Cardiac fibroblast (primary cell): ENCODE measurements at regions not wholly inside any gene's neighbourhood (a gene's known extent, or its start where the extent isn't known, plus 50 kb on each side); places are given as distances from the start of the nearest gene placed in this dataset.

Source experiments
- DNase-seq, 2 donors: peaks; one replicate each; pipeline versions ENCODE4 v3.0.0 to v3.0.0-alpha.2; 2010; ENCODE audit warnings: low read depth in 2 of 2
- H3K4me3 ChIP-seq, 2 donors: replicated peaks in 1 of 2; 1 replicate in 1 of 2; 2 replicates in 1 of 2; pipeline ENCODE4 v1.5.1; 2011; ENCODE audit warnings: low read depth in 2 of 2, low read length in 2 of 2, mild to moderate bottlenecking in 2 of 2, moderate library complexity in 1 of 2
- TF ChIP-seq, protein P1 (sequence below): IDR thresholded peaks from one replicate; pipeline ENCODE4 v1.5.1; 2011; ENCODE audit warnings: low read depth, mild to moderate bottlenecking, low read length, inconsistent platforms

DNA sequence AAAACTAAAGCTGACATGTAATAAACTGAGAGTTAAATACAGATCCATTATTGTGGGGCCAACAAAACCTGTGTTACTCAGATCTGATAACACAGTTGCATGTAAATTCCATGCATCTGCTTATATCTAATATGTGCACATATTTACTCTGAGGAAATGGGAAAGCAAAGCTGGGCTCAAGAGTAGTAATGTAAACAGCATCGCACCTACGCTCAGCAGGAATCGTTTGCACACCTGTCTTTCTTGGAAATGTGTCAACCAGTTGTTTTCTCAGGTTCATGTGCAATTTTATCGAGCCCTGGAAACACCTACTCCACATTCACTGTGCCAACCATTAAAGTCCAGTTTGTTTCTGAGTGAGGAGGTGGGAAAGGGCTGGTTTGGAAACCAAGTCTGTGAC lies 80.3 kb upstream of the CNKSR3 start:
- H3K4me3 ChIP-seq, result no peak overlapping the region
- TF ChIP-seq, protein P1, sequence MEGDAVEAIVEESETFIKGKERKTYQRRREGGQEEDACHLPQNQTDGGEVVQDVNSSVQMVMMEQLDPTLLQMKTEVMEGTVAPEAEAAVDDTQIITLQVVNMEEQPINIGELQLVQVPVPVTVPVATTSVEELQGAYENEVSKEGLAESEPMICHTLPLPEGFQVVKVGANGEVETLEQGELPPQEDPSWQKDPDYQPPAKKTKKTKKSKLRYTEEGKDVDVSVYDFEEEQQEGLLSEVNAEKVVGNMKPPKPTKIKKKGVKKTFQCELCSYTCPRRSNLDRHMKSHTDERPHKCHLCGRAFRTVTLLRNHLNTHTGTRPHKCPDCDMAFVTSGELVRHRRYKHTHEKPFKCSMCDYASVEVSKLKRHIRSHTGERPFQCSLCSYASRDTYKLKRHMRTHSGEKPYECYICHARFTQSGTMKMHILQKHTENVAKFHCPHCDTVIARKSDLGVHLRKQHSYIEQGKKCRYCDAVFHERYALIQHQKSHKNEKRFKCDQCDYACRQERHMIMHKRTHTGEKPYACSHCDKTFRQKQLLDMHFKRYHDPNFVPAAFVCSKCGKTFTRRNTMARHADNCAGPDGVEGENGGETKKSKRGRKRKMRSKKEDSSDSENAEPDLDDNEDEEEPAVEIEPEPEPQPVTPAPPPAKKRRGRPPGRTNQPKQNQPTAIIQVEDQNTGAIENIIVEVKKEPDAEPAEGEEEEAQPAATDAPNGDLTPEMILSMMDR, result no peak
- no peak for DNase-seq

DNA sequence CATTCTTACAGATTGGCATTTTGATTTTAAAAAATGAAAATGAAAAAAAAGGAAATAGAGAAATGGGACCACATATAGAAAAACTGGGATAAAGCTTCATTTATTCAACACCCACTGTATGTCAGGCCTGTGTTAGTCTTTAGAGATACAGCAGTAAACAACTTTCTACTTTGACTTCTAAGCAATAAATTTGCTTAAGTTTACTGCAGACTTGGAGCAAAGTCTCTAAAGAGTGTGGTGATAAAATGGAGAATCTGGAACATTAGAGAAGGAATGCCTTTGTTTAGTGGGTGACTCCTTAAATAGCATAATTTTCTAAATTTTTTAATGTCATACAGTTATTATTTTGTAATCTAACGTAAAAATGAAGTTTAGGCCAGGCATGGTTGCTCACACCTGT lies 80.7 kb upstream of the CNKSR3 start:
- TF ChIP-seq, protein P1, result no peak
- no peak overlapping the region for H3K4me3 ChIP-seq
- DNase-seq, result no peak

DNA sequence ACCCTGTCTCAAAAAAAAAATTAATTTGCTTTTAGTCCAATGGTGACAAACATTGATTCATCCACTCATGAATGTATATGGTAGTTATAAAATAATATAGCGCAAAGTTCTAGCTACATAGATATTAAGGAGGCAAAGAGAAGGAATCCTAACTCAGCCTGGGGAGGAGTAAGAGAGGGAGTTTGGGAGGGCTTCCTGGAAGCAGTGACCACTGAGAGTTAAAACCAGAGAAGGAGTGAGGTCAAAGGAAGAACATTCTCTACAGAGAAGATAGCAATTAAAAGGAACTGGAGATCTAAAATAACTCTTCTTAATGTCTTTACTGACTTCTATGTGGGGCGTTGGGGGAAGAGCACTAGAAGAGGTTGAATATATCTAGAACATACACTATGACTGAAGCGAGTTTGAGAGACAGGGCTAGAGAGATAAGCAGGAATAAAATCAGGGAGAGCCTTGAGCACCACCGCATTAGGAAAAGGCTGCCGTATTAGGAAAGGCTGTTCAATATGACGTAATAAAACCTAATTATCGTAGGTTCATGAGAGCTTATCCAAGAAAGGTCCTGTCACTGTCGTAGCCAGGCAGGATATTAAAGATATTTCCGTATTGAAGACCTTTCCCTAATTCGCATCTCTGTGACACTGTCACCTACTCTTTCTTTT lies 81.8 kb upstream of the CNKSR3 start:
- no peak for DNase-seq
- TF ChIP-seq, protein P1, result no peak
- no peak overlapping the region for H3K4me3 ChIP-seq

DNA sequence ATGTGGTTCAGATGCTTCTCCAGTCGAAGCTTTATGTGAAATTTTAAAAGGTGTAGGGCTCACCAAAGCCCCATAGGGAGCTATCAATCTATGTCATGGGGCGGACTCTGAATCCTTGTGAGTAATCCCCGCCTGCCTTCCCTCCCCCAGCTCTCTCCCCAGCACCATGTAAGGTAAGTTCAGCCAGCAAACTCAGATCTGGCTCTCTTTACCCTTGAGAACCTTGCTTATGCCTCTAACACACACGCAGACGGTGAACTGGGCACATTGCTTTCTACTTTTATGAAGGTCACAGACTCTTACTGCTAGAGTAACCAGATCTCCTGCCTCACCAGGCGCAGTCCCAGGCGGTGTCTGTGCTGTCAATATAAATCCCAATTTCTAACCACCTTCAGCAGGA lies 82.6 kb upstream of the CNKSR3 start:
- no peak overlapping the region for H3K4me3 ChIP-seq
- no peak for DNase-seq
- TF ChIP-seq, protein P1, result no peak

DNA sequence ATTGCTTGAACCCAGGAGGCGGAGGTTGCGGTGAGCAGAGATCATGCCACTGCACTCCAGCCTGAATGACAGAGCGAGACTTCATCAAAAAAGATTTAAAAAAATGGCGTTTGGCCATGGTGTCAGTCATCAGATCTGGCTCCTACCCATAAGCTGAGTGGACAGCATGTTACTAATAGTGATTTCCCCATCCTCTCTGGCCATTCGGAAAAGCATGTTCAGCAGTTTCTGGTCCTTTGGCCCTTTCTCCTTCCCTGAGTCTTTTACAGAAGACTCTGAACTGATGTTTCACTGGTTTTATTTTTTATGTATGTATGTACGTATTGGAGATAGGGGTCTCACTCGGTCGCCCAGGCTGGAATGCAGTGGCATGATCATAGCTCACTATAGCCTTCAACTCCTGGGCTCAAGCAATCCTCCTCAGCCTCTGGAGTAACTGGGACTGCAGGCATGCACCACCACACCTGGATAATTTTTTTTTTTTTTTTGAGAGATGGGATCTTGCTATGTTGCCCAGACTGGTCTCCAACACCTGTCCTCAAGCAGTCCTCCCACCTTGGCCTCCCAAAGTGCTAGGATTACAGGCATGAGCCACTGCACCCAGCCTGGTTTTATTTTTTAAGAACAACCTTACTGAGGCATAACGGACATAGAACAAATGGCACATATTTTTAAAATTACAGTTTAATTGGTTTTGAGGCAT lies 84.2 kb upstream of the CNKSR3 start:
- H3K4me3 ChIP-seq, result no peak overlapping the region
- TF ChIP-seq, protein P1, result no peak
- DNase-seq, result no peak

DNA sequence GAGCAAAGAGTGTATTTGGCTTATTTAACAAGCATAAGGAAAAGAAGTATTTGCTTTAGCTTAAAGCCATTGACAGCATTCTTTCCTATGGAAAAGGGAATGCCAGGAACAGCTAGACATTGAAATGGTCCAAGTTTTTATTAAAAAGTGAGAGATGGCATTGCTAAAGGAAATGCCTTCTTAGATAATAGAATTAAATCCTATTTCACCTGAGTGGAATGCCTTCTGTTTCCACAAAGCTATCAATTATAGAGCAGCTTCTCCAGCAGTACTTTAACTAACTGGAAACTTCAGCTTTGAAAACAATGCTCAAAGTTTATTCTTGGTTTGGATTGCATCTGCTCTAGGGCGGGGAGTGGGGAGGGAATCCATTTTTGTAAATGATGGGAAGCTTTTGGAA lies 85.1 kb upstream of the CNKSR3 start:
- DNase-seq, result no peak
- TF ChIP-seq, protein P1, result no peak
- H3K4me3 ChIP-seq, result no peak overlapping the region
